ENCODE measurements at regions not wholly inside any gene's neighbourhood (a gene's known extent, or its start where the extent isn't known, plus 50 kb on each side); places are given as distances from the start of the nearest gene placed in this dataset.
"Not testable (repeated sequence)": the region's sequence is repeated elsewhere in the genome, so short reads cannot be mapped to it uniquely, and the experiment has no call there.

DNA sequence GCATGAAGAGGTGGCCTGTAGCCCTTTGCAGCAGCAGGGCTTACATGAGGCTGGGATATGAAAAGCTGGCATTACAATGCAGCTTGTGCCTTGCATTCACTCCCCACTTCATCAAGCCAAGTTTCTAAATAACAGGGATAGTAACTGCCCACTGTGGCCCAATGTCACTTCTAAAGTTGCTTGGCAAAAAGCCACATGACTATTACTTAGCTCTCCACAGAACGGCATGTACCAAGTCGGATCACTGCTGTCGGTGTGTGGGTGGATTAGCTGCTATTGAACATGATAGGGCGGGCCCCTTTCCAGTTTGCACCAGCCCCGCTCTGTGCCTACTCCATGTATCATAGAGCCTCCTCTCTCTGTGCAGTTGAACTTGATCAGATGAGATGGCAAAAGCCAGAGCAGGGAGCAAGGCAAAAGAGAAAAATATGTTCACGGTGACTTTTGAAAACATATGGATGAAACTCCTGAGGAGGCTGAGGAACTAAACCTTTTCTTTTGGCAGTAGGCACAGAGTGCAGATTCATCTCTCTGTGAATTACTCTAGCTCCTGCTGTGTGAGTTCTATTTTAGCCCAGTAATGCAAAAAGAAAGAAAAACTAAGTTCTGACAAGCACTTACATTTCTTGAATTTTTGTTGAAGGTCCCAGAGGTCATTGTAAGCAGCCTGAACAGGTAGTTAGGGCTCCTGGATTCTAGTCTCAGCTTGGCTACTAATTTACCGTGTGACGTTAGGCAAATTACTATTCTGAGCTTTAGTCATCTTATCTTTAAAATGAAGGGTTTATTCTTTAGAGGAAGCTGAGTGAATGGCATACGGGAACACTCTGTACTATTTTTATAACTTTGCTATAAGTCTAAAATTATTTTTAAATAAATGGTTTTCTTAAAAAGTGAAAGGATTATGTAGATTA is 125.6 kb upstream of the NBPF9 start:
- FAIRE-seq; DNase-seq (ENCODE audit: extremely low spot score, insufficient read length, low read depth): not testable (repeated sequence)

DNA sequence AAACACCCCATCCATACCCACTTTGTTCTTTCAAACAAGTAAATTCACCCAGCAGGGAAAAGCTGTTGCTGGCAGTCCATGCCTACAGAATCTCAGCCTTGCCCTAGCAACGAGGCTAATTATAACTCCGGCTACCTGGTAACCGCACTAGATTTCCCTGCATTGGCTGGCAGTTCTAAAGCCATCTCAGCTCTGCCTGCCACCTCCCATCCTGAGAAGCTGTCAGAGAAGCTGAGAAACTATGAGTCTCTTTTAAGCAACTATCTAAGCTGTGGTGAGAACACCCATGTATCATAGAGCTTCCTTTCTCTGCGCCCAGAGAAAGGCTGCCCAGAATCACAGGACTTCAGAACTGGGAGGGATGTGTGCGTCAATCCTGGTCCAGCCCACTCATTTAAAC is 126.5 kb upstream of the NBPF9 start:
- DNase-seq (ENCODE audit: extremely low spot score, insufficient read length, low read depth); FAIRE-seq: not testable (repeated sequence)

DNA sequence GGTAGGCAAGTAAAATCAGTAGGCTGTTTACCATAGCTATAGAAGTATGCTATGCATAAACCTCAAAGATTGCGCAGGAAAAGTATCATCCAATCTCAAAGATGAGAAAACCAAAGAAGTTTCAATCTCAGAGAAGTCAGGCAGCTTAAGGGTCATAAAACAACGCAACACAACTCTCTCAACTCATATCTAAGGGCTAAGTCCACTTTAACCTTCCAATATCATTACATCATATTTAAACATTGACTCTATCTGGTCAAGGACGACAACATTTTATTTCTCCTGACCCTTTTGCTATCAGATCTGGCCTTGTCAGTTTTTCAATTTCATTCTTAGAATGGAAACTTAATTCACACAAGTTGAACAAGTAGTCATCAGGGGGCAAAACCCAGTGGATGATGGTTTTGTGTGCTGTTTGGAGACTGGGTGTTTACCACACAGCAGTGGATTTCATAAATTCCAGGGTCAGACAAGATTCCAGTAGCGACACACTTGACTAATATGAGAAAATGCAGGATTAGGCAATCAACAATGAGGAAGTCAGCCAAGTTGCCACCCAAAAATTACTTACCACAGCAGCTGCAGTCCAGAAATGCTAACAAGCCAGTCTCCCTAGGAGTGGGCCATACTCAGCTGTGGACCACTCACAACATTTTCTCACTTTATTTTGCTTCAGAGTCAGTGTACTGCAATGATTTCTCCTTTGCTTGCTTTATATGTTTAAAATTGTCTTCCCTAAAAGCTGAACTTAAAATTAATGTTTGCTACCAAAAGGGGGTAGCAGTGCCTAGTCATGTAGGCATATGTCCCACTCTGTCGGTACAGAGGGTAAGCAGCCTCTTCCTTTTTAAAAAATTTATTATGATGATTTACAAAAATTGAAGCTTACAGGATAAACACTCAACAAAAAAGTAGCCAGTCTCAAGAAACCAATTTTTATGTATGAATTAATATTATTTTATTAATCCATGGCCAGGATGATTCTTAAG is 131.9 kb upstream of the NBPF9 start:
- not testable (repeated sequence) for FAIRE-seq; DNase-seq (ENCODE audit: extremely low spot score, insufficient read length, low read depth)

DNA sequence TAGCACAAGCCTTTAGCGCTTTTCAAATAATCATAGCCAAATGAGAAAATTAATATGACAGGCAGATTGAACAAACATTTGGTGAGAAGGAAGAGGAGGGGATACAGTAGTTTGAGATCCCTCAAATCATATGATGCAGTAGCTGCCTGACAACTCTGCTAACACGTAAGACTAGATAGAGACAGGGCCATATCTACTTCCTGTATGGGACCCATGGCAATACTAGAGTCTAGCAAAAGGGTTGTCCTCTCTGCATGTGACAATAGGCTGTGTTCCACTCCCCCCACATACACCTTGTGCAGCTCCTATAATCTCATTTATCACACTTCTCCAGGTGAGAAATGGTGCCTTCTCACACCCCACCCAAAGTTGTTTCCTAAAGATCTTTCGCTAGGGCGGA is 134.2 kb upstream of the NBPF9 start:
- not testable (repeated sequence) for FAIRE-seq; DNase-seq (ENCODE audit: extremely low spot score, insufficient read length, low read depth)

DNA sequence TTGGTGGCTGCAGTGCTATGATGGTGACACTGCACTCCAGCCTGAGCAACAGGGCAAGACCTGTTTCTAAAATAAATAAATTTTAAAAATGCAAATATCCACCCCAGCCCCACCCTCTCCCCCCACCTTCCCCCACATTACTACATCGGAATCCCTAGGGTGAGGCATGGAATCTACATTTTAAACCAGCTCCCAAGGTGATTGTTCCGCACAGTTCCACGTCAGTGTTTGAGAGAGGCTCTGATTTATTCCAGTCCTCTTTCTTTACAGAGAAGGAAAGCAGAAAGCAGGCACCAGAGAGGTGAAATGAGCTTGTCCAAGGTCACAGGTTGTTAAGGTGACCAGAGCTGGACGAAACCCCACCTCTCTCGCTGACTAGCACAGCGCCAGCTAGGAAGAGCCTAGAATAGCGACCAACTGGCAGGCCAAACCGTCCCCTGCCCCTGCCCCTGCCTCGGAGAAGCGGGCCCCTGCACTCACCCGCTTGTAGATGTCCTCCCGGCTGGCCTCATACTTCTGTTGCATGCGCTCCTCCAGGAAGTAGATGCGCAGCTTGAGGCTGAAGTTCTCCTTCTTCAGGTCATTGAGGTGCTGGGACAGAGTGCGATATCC is 136.7 kb upstream of the NBPF9 start:
- not testable (repeated sequence) for FAIRE-seq; DNase-seq (ENCODE audit: extremely low spot score, insufficient read length, low read depth)

DNA sequence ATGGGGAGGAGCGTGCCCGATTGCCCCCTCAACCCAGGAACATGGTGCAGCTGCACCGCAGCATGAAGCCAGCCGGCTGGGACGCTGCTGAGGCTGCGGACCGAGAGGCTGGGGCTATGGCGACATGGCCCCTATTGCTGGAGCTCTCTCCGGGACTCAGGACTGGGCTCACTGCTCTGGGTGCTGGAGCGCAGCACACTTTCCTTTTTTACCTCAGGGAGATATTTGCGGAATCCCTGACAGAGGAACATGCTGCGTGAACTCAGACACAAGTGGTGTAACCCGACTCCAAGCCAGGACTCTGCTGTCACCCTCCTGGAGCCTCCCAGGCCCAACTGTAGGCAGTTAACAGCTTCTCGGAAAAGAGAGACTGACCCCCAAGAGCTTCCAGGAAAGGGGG is 137.2 kb upstream of the NBPF9 start:
- not testable (repeated sequence) for DNase-seq (ENCODE audit: extremely low spot score, insufficient read length, low read depth)

DNA sequence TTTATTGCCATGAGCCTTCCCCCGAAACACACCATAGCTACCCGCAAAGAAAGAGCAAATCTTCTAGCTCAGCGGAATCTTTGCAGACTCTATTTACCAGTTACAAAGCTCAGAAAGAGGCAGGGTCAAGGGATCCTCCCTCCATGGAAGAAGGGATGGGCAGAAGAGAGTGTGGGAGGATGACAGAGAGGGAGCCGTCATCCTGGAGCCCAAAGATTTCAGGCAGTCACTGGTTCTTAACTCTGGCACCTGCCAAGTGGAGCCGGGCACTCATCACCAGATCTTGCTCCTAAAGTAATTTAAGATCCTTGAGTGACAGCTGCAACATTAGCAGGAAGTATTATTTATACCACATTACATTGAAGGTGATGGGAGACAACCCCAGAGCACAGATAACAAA is 137.9 kb upstream of the NBPF9 start:
- FAIRE-seq; DNase-seq (ENCODE audit: extremely low spot score, insufficient read length, low read depth): not testable (repeated sequence)

More for the DNA sequence above, 137.2 kb upstream of the NBPF9 start:
- FAIRE-seq = not testable (repeated sequence)

DNA sequence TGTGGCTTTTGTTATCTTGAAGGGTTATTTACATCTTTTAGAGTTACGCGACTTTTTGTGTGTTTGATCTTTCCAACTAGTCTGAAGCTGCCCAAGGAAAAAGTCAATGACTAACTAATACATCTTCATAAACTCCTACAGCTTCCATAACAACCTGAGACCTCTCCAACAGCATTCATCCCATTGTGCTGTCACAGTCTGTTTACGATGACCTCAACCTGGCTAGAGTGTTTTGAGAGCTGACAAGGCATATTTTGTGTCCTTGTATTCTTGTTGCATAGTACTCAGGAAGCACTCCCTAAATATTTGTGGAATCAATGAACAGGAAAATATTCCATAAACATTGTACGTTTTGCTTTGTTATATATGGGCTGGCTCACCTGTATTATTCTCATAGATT is 140.2 kb upstream of the NBPF9 start:
- not testable (repeated sequence) for FAIRE-seq; DNase-seq (ENCODE audit: extremely low spot score, insufficient read length, low read depth)

DNA sequence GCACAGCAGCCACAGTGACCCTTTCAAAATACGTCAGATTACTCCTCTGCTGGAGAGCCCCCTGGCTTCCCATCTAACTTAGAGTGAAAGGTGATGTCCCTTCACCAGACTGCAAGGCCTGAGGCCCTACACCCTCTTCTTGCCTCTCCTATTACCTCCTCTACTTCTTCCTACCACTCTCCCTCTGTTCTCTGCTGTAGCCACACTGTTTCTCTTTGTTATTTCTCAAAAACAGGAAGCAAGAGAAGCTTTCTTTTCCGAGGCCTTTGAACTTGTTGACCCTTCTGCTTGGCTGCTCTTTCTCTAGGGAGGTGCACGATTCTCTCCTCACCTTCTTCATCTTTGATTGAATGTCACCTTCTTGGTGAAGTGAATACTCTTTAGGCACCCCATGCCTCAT is 141.3 kb upstream of the NBPF9 start:
- not testable (repeated sequence) for DNase-seq (ENCODE audit: extremely low spot score, insufficient read length, low read depth); FAIRE-seq

DNA sequence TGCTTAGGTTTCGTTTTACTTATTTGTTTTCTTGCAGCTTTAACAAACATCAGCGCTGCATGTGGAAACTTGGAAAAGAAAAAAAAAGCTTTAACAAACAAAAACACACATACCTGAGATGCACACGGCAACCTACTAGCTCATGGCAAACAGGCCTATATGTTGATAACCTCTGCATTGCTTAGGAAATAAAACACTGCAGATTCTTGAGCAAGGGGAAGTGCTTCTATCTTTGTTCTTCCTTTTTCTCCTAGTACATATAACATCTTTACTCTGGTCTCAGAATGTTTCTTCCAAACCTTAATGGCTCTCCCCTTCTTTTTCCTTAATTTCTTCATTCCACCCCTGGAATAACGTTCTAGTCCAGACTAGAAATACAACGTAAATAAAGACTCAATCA is 142.9 kb upstream of the NBPF9 start:
- DNase-seq (ENCODE audit: extremely low spot score, insufficient read length, low read depth); FAIRE-seq: not testable (repeated sequence)

DNA sequence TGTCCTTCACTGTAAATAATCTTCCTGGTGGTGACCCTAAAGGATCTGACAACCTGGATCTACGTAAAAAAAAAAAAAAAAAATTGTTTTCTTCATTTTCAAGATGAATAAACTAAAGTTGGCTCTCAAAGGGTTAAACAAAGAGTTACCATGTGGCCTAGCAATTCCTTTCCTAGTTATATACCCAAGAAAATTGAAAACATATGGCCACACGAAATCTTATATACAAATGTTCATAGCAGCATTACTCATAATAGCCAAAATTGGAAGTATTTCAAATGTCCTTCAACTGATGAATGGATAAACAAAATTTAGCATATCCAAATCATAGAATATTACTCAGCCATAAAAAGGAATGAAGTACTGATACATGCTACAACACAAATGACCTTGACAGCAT is 145.3 kb upstream of the NBPF9 start:
- FAIRE-seq; DNase-seq (ENCODE audit: extremely low spot score, insufficient read length, low read depth): not testable (repeated sequence)

DNA sequence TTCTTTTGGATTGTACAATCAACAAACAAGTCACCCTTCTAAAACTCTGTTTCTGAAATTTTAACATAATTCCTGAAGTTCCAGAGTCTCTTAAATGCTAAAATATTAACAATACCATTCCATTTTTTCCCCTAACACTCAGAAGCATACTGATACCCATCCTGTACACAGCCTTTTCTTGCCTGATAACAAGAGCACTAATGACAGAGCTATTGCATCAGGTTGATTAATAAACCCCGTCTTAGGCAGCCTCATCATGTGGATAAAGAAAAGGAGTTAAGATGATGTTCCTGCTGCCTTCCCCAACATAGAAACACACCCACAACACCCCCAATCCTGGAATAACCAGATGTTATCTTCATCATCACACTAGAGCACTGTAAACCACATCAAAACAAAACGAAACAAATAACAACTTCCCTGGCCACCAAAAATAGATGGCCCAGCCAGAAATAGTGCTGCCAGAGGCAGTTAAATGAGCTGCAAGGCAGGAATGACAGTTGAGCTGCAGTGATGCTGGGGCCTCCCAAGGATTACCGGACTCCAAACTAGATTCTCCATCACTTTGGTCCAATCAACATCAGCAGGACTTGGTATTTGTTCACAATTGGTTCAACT is 146.6 kb upstream of the NBPF9 start:
- DNase-seq (ENCODE audit: extremely low spot score, insufficient read length, low read depth); FAIRE-seq: not testable (repeated sequence)

DNA sequence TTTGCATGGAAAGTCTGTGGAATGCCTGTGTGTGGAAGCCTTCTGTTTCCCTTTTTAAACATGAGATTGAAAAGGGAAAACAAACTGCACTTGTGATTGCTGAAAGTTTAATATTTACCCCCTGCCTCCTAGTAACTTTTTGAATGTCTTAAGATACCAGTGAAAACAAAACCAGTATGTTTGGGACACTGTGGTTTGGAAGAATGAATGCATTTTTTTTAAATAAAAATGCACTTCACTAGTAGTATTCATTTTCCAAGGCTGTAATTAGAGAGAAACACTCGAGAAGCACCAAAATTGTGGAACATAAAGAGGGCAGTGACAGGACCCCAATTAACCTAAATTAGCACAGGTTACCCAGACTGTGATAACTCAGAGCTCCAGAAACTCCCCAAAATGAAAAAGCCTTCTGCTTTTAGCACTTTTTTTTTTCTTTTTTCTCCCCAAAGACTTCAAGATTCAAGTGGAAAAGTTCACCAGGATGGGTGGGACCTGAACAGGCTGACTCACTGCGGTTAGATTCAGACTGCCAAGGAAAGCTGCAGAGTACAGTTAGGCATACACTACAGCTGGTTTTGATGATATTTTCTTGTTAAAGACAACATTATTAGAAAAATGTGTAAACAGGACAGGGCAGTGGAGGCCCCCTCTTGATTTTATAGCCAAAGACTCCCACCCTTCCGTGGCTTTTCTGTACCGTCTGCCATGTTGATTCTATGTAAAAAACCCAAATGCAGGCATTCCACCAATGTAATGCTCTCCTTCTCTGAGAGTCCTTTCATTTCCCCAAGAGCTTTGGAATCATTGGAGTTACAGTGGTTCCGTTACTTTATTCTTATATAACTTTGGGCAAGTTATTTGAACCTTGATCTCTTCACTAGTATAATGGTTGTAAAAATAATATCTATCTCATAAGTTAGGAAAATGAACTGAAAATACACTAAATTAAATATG is 151.8 kb upstream of the NBPF9 start:
- FAIRE-seq; DNase-seq (ENCODE audit: extremely low spot score, insufficient read length, low read depth): not testable (repeated sequence)

DNA sequence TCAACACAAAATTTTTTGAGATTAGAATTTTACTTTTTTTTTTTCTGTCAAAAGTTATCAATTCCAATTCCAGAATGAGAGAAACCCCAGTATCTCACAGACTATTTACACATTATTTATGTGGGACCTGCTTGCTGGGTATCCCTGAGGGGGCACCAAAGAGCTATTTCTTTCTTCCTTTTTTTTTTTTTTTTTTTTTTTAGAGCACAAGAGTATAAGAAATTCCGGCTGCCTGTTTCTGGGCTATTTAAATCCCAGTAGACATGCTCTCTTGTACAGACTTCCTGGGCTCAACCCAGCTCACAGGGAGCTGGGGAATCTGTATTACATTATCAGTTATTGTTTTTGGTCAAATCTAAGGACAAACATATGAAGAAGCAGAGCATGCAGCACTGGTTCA is 156.9 kb upstream of the NBPF9 start:
- FAIRE-seq; DNase-seq (ENCODE audit: extremely low spot score, insufficient read length, low read depth): not testable (repeated sequence)

DNA sequence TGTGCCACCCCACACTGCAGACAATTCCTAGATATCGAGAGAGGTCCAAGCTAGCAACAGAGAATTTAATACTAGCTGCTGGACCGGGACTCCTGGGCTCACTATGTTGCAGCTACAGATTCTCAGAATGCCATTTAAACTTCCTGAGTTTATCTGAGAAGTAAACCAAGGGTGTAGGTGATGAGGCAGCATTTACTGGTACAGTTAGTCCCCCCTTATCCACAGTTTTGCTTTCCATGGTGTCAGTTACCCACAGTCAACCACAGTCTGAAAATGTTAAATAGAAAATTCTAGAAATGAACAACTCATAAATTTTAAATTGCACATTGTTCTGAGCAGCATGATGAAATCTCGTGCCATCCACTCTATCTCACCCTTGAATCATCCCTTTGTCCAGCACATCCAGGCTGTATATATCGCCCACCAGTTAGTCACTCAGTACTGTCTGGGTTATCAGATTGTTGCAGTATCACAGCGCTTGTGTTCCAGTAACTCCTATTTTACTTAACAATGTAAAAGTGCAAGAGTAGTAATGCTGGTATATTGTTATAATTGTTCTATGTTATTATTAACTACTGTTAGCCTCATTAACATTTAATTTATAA is 157.5 kb upstream of the NBPF9 start:
- not testable (repeated sequence) for DNase-seq (ENCODE audit: extremely low spot score, insufficient read length, low read depth); FAIRE-seq

DNA sequence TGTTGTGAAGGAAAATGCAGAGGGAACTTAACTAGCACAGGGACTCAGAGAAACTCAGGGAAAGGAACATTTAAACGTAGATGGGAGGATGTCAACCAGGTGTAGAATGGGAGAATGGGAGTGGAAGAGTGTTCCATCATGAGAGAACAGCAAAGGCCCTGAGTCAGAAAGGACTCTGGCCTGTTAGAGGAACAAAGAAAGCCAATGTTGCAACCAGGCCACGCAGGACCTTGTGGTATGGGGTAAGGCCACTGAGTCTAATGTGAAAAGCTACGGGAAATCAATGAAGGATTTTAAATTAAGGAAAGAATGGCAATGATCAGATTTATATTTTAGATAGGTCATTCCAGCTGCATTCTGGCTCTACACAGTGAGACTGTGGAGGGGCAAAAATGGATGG is 163.9 kb upstream of the NBPF9 start:
- DNase-seq (ENCODE audit: extremely low spot score, insufficient read length, low read depth); FAIRE-seq: not testable (repeated sequence)

DNA sequence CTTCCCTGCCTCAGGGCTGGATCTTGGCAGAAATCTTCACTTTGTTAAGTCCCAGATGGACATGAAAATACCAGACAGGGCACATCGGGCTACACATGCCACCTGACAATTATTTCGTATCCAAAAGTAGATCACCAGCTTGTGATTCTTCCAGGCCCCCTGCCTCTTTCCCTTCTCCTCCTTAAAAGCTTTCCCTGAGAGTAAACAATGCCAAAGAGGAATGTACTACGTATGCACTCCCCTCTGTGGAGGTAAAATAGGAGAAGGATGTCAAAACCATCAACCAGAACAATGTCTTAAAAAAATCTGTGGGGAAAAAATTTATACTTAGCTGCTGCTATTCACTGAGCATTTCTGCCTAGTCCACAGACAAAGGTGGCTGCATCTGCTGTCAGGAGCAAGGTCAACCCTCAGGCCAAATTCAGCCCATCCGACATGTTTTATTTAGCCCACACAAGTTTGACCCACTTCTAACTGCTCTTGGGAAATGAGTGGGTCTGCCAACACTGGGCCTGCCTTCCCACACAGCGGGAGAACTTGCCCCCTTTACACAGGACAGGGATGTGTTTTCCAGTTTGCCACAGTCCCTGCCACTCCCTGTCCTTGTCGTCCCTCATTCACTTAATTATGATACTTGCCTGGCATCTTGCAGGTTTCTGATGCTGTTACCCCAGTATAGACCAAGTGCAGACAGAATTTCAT is 165.8 kb upstream of the NBPF9 start:
- DNase-seq (ENCODE audit: extremely low spot score, insufficient read length, low read depth); FAIRE-seq: not testable (repeated sequence)
